IgD-negative memory B cell (primary cell): ENCODE measurements at regions not wholly inside any gene's neighbourhood (a gene's known extent, or its start where the extent isn't known, plus 50 kb on each side); places are given as distances from the start of the nearest gene placed in this dataset.

Experiments used
- H3K27ac Mint-ChIP-seq, 3 donors: one replicate each; pipeline ENCODE4 v1.8.0; 2020 to 2022; ENCODE audit warnings: mild to moderate bottlenecking in 3 of 3, mixed read lengths in 3 of 3, moderate library complexity in 1 of 3
- H3K27me3 Mint-ChIP-seq: one replicate; pipeline ENCODE4 v1.8.0; 2021; ENCODE audit warnings: mixed read lengths
- H3K36me3 Mint-ChIP-seq: one replicate; pipeline ENCODE4 v1.8.0; 2020; ENCODE audit warnings: mild to moderate bottlenecking, mixed read lengths
- H3K4me1 Mint-ChIP-seq, 3 donors: one replicate each; pipeline ENCODE4 v1.8.0; 2020 to 2022; ENCODE audit warnings: mixed read lengths in 3 of 3, mild to moderate bottlenecking in 1 of 3
- H3K4me3 Mint-ChIP-seq, 4 donors: one replicate each; pipeline ENCODE4 v1.8.0; 2020 to 2022; ENCODE audit warnings: mild to moderate bottlenecking in 4 of 4, mixed read lengths in 4 of 4, moderate library complexity in 3 of 4
- H3K9me3 Mint-ChIP-seq, 3 donors: one replicate each; pipeline ENCODE4 v1.8.0; 2020 to 2021; ENCODE audit warnings: mixed read lengths in 3 of 3, mild to moderate bottlenecking in 1 of 3

GRCh38 chr13:81779876-81780275, 1439.0 kb upstream of the SPRY2 start:
- no peak overlapping the region for H3K27ac Mint-ChIP-seq
- peaks cover 2% of the 10 kb centered on the region for H3K36me3 Mint-ChIP-seq
- no peaks in the 10 kb centered on the region for H3K4me1 Mint-ChIP-seq
- H3K9me3 Mint-ChIP-seq = peaks cover 4 to 11% (median 8%) of the 10 kb centered on the region in 3 donors
- H3K27me3 Mint-ChIP-seq = no peaks in the 10 kb centered on the region
- H3K4me3 Mint-ChIP-seq = no peak overlapping the region

GRCh38 chr13:81778350-81778749, 1437.4 kb upstream of the SPRY2 start:
- Mint-ChIP-seq H3K27ac (no peak overlapping the region), H3K9me3 (peaks cover 3 to 11% (median 4%) of the 10 kb centered on the region in 3 donors), H3K4me1 (no peaks in the 10 kb centered on the region), H3K27me3 (no peaks in the 10 kb centered on the region), H3K36me3 (peaks cover 2% of the 10 kb centered on the region), H3K4me3 (no peak overlapping the region)

DNA sequence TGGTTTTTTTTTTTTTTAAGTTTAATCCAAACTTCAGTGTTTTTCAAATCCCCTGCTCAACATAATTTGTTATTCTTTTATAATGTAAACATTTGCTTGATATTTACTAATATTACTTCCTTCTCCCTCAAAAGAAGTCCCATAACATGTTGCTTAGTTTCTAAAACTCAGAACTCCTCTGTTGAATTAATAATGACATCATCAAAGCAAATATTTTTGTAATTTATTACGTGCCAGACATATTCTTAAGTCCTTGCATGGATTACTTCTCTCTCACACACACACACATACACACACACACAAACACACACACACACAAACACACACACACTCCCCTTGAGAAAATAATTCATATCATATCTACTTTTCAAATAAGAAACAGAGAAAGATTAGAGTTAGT, 1432.3 kb upstream of the SPRY2 start:
- Mint-ChIP-seq H3K27me3 (no peaks in the 10 kb centered on the region), H3K4me1 (no peaks in the 10 kb centered on the region), H3K9me3 (peaks cover 0 to 6% (median under 1%) of the 10 kb centered on the region in 3 donors), H3K4me3 (no peak overlapping the region), H3K36me3 (peaks cover 2% of the 10 kb centered on the region), H3K27ac (no peak overlapping the region)

- Mint-ChIP-seq H3K36me3 (peaks cover 2% of the 10 kb centered on the region), H3K4me1 (no peaks in the 10 kb centered on the region), H3K9me3 (peaks cover 0 to 3% (median 0%) of the 10 kb centered on the region in 3 donors)
Measured at GRCh38 chr13:81771951-81772350, 1431.0 kb upstream of the SPRY2 start.

DNA sequence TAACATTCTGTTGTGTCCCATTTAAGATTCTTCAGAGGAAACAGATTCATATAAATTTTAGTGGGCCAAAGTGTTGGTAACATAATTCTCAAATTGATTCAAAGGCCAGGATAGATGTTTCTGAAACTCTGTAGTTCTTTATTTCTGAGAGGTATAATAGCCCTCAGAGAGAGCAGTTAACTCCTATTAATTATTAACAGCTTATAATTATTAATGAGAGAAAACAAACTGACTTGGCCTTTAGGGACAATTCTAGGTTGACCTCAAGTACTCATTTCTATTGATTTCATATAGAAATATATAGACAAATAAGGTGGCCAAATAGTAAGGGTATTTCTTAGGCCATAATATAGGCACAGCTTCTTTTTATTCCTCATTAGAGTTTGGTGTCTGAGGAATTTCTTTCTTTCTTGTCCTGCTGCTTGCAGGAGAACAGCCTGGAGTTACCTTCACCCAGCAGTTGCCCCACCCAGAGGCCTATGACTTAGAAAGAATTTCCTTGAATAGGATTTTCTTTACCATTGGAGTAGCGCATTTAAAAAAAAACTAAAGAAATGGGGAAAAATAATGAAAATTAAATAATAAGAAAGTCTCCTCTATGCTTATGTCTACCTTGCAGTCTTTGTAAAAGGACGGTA, 1430.1 kb upstream of the SPRY2 start:
- H3K4me3 Mint-ChIP-seq = no peak overlapping the region
- H3K4me1 Mint-ChIP-seq = no peaks in the 10 kb centered on the region
- H3K9me3 Mint-ChIP-seq = peaks cover 0 to 4% (median under 1%) of the 10 kb centered on the region in 3 donors
- peaks cover under 1% of the 10 kb centered on the region for H3K36me3 Mint-ChIP-seq
- H3K27me3 Mint-ChIP-seq = no peaks in the 10 kb centered on the region
- no peak overlapping the region for H3K27ac Mint-ChIP-seq

More at GRCh38 chr13:81771951-81772350, 1431.0 kb upstream of the SPRY2 start:
- Mint-ChIP-seq H3K4me3 (no peak overlapping the region), H3K27ac (no peak overlapping the region), H3K27me3 (no peaks in the 10 kb centered on the region)

DNA sequence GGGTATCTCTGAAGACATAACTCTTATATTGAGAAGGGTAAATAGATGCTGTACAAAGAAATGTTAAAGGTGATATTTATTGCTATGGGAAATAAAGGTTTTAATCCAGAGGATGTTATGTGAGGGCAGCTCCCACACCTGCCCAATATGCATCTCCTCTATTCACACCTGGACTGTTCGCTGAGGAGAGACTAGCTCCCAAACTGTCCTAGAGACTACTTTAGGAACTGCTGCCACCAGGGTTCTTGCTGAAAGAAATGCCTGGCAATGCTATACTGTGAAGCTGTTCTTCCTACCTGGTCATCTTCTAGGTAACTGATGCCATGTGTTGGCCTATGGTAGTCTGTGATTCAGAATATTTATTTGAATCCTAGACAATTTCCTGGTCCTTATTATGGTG, 1421.5 kb upstream of the SPRY2 start:
- no peaks in the 10 kb centered on the region for H3K36me3 Mint-ChIP-seq
- no peak overlapping the region for H3K4me3 Mint-ChIP-seq
- H3K27me3 Mint-ChIP-seq = no peaks in the 10 kb centered on the region
- H3K27ac Mint-ChIP-seq = no peak overlapping the region
- H3K9me3 Mint-ChIP-seq = peaks cover 2 to 17% (median 6%) of the 10 kb centered on the region in 3 donors
- no peaks in the 10 kb centered on the region for H3K4me1 Mint-ChIP-seq

DNA sequence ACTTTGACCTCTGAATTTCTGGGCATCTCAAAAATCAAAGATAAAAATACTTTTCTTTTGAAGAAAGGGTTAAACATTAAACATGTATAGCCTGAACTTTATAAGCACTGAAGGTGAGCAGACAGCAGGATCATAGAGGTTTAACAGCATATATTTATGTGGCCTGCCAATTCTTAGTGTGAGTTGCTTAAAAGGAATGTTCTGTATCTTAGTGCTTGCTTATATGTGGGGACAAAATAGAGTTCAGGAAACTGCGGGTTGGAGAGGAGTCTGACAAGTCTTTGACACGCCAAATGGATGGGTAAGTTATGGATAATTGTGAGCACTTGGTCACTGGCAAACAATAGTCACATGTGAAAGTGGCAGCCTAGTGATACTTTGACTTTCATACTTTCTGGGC, 1419.4 kb upstream of the SPRY2 start:
- H3K4me1 Mint-ChIP-seq = no peaks in the 10 kb centered on the region
- no peaks in the 10 kb centered on the region for H3K27me3 Mint-ChIP-seq

DNA sequence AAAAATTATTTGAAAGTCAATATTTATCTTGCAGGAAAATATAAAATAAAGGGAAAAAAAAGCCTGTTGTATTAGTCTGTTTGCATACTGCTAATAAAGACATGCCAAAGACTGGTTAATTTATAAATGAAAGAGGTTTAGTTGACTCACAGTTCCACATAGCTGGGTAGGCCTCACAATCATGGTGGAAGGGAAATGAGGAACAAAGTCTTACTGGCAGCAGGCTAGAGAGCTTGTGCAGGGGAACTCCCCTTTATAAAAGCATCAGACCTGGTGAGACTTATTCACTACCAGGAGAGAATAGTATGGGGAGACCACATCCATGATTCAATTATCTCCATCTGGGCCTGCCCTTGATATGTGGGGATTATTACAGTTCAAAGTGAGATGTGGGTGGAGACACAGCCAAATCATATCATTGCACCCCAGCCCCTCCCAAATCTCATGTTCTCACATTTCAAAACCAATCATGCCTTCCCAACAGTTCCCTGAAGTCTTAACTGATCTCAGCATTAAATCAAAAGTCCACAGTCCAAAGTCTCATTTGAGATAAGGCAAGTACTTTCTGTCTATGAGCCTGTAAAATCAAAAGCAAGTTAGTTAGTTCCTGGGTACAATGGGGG, 1416.5 kb upstream of the SPRY2 start:
- Mint-ChIP-seq H3K4me3 (no peak overlapping the region), H3K4me1 (no peaks in the 10 kb centered on the region), H3K9me3 (peaks cover 4 to 16% (median 4%) of the 10 kb centered on the region in 3 donors)

More for the DNA sequence above, 1419.4 kb upstream of the SPRY2 start:
- no peaks in the 10 kb centered on the region for H3K36me3 Mint-ChIP-seq
- no peak overlapping the region for H3K27ac Mint-ChIP-seq
- H3K4me3 Mint-ChIP-seq = no peak overlapping the region
- peaks cover 4 to 12% (median 4%) of the 10 kb centered on the region in 3 donors for H3K9me3 Mint-ChIP-seq

GRCh38 chr13:81745391-81745790, 1404.5 kb upstream of the SPRY2 start:
- Mint-ChIP-seq H3K36me3 (no peaks in the 10 kb centered on the region), H3K4me1 (no peaks in the 10 kb centered on the region), H3K27me3 (no peaks in the 10 kb centered on the region), H3K4me3 (no peak overlapping the region), H3K27ac (no peak overlapping the region), H3K9me3 (peaks cover 2 to 15% (median 3%) of the 10 kb centered on the region in 3 donors)

More for the DNA sequence above, 1416.5 kb upstream of the SPRY2 start:
- H3K27me3 Mint-ChIP-seq = no peaks in the 10 kb centered on the region
- H3K36me3 Mint-ChIP-seq = no peaks in the 10 kb centered on the region
- no peak overlapping the region for H3K27ac Mint-ChIP-seq

- H3K4me1 Mint-ChIP-seq = no peaks in the 10 kb centered on the region
- H3K4me3 Mint-ChIP-seq = no peak overlapping the region
- no peaks in the 10 kb centered on the region for H3K36me3 Mint-ChIP-seq
- no peaks in the 10 kb centered on the region for H3K27me3 Mint-ChIP-seq
- H3K9me3 Mint-ChIP-seq = peaks cover 2 to 8% (median 2%) of the 10 kb centered on the region in 3 donors
- no peak overlapping the region for H3K27ac Mint-ChIP-seq
Measured at GRCh38 chr13:81738364-81738763, 1397.4 kb upstream of the SPRY2 start.

- Mint-ChIP-seq H3K9me3 (peaks cover 0 to 6% (median 4%) of the 10 kb centered on the region in 3 donors), H3K4me1 (no peaks in the 10 kb centered on the region), H3K27ac (no peak overlapping the region), H3K36me3 (no peaks in the 10 kb centered on the region), H3K4me3 (no peak overlapping the region), H3K27me3 (no peaks in the 10 kb centered on the region)
Measured at GRCh38 chr13:81726037-81726726, 1385.3 kb upstream of the SPRY2 start.

- peaks cover 0 to 7% (median 2%) of the 10 kb centered on the region in 3 donors for H3K9me3 Mint-ChIP-seq
- H3K27ac Mint-ChIP-seq = no peak overlapping the region
- no peaks in the 10 kb centered on the region for H3K4me1 Mint-ChIP-seq
- H3K4me3 Mint-ChIP-seq = no peak overlapping the region
- H3K36me3 Mint-ChIP-seq = no peaks in the 10 kb centered on the region
- no peaks in the 10 kb centered on the region for H3K27me3 Mint-ChIP-seq
Measured at GRCh38 chr13:81722456-81722855, 1381.5 kb upstream of the SPRY2 start.

DNA sequence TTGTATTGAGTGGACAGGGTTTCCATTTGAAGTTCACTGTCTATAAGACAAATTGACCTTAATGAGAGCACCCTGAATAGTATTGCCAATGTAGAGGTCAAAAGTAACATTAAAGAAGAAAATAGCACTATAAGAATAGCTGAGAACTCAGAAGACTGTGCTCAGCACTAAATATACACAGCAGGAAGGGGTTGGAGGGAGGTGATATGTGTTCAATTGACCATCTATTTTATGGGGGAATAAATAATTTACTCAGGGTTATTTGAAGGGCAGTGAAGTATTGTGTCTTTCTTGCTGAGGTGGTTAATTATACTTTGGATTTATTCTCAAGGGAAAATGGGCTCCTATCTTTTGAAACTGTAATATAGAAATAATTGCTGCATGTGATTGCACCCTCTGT, 1380.5 kb upstream of the SPRY2 start:
- Mint-ChIP-seq H3K4me3 (no peak overlapping the region), H3K4me1 (no peaks in the 10 kb centered on the region), H3K27ac (no peak overlapping the region), H3K27me3 (no peaks in the 10 kb centered on the region), H3K36me3 (no peaks in the 10 kb centered on the region), H3K9me3 (peaks cover 0 to 7% (median 2%) of the 10 kb centered on the region in 3 donors)

GRCh38 chr13:81714513-81714912, 1373.6 kb upstream of the SPRY2 start:
- Mint-ChIP-seq H3K27me3 (no peaks in the 10 kb centered on the region), H3K4me3 (no peak overlapping the region), H3K27ac (no peak overlapping the region), H3K36me3 (no peaks in the 10 kb centered on the region), H3K4me1 (no peaks in the 10 kb centered on the region), H3K9me3 (peaks cover 2 to 13% (median 4%) of the 10 kb centered on the region in 3 donors)

GRCh38 chr13:81713201-81713600, 1372.3 kb upstream of the SPRY2 start:
- H3K9me3 Mint-ChIP-seq = peaks cover 4 to 13% (median 7%) of the 10 kb centered on the region in 3 donors
- no peak overlapping the region for H3K27ac Mint-ChIP-seq
- no peaks in the 10 kb centered on the region for H3K27me3 Mint-ChIP-seq
- H3K36me3 Mint-ChIP-seq = no peaks in the 10 kb centered on the region
- H3K4me1 Mint-ChIP-seq = no peaks in the 10 kb centered on the region
- H3K4me3 Mint-ChIP-seq = no peak overlapping the region
